ENCODE measurements at regions not wholly inside any gene's neighbourhood (a gene's known extent, or its start where the extent isn't known, plus 50 kb on each side); places are given as distances from the start of the nearest gene placed in this dataset.
A peak's percentile ranks its signal among the peaks of the same experiment; 100 is the strongest.

DNA sequence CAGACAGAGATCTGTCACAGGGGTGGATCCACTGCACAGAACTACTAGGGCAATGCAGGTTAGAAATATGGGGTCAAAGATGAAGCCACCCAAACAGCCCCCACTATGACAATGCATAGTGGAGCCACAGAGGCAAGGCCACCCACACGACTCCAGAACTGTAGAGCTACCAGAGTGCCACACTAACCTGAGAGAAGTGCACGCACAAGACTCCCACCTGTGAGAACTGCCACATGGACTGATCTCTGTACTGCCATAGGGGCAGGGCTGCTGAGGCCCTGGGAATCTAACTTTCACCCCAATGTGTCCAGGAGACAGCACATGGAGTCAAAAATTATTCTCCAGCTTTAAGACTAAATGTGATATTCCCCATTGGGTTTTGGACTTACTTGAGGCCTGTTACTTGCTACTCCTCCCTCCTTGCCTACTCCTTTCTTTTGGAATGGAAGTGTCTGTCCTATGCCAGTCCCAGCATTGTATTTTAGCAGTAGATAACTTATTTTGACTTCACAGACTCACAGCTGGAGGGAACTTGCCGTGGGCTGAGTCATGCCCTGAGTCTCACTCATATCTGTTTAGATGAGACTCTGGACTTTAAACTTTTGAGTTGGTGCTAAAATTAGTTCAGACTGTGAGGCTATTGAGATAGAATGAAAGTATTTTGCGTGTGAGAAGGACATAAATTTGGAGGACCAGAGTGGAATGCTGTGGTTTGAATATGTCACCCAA, 853.3 kb downstream of the MAT2B start:
- ChIA-PET RAD21 (ENCODE audit: unreplicated experiment) (interaction anchor here (0.9 to 6.7 kb wide), 9 partner anchors 11 to 342 kb away, joined by 3 to 99 read pairs (median 5); no protein-coding TSS in a partner anchor), POLR2A (interaction anchor here (0.8 to 3.7 kb wide), 9 partner anchors 9 to 58 kb away, joined by 3 to 19 read pairs (median 7); no protein-coding TSS in a partner anchor), SMC1A (ENCODE audit: uncharacterized antibody, unreplicated experiment) (interaction anchor here (0.6 to 6.7 kb wide), 20 partner anchors 9 to 383 kb away, joined by 3 to 128 read pairs (median 4); no protein-coding TSS in a partner anchor), CTCF (interaction anchor here (0.7 to 1.4 kb wide), 6 partner anchors 10 to 116 kb away, joined by 3 read pairs; no protein-coding TSS in a partner anchor)
- no peak overlapping the region for H3K4me3 ChIP-seq
- no peak for FAIRE-seq
- intact Hi-C loops (cut with micrococcal nuclease; ENCODE audit: unreplicated experiment), result no loop called here
- H4K20me1 ChIP-seq (ENCODE audit: control insufficient read depth, insufficient read depth), result no peaks in the 10 kb centered on the region
- H3K27ac ChIP-seq (ENCODE audit: control insufficient read depth, insufficient read depth), result no peak overlapping the region
- H3K36me3 ChIP-seq (ENCODE audit: control insufficient read depth in 2 of 2, insufficient read depth in 2 of 2, low read length in 1 of 2), result no peaks in the 10 kb centered on the region
- H3K4me2 ChIP-seq (ENCODE audit: control insufficient read depth, insufficient read depth), result no peak overlapping the region
- 15% methylated on average over 4 of the region's 4 CpGs for WGBS (ENCODE audit: insufficient coverage, insufficient replicate concordance, low lambda C conversion rate, missing lambda C conversion rate)
- in situ Hi-C loops (cut with MboI), result no loop called here
- no peak overlapping the region for H3K9ac ChIP-seq (ENCODE audit: control insufficient read depth, insufficient read depth, low read length)
- ATAC-seq, result peak; percentile 63
- H3K4me1 ChIP-seq (ENCODE audit: control insufficient read depth, insufficient read depth, low read length), result no peaks in the 10 kb centered on the region
- TF ChIP-seq IKZF1 (conservative IDR thresholded peaks at IDR 0.05) (peak; percentile 83), ATF7 (IDR thresholded peaks at IDR 0.05; ENCODE audit: low read depth) (0 out of 2 replicates have a peak, but pooled peaks have one; percentile 15), RCOR1 (conservative IDR thresholded peaks at IDR 0.05; ENCODE audit: low read depth, low read length) (no peak), BHLHE40 (IDR thresholded peaks at IDR 0.05; ENCODE audit: borderline replicate concordance in 1 of 2, low read depth in 2 of 2, low read length in 1 of 2) (0 out of 4 replicates have a peak, but pooled peaks of 1 of the 2 experiments have one; percentile 4), MEF2A (IDR thresholded peaks at IDR 0.05; ENCODE audit: insufficient read depth, low read depth, low read length) (peak; percentile 19; the same call in 1 of the 2 replicates), KDM1A (IDR thresholded peaks at IDR 0.05; ENCODE audit: borderline replicate concordance) (no peak), IKZF2 (IDR thresholded peaks at IDR 0.05) (peak; percentile 46 to 69; a peak in 2 of 4 replicates), POLR2A (IDR thresholded peaks at IDR 0.05; ENCODE audit: low read depth, low read length) (no peak), MTA2 (IDR thresholded peaks at IDR 0.05; ENCODE audit: low read depth) (peak; percentile 61), BRCA1 (IDR thresholded peaks at IDR 0.05; ENCODE audit: low read depth, low read length) (no peak), MEF2B (IDR thresholded peaks at IDR 0.05; ENCODE audit: partially characterized antibody, poor library complexity, severe bottlenecking) (peak; percentile 55)
- TF ChIP-seq, protein P1, sequence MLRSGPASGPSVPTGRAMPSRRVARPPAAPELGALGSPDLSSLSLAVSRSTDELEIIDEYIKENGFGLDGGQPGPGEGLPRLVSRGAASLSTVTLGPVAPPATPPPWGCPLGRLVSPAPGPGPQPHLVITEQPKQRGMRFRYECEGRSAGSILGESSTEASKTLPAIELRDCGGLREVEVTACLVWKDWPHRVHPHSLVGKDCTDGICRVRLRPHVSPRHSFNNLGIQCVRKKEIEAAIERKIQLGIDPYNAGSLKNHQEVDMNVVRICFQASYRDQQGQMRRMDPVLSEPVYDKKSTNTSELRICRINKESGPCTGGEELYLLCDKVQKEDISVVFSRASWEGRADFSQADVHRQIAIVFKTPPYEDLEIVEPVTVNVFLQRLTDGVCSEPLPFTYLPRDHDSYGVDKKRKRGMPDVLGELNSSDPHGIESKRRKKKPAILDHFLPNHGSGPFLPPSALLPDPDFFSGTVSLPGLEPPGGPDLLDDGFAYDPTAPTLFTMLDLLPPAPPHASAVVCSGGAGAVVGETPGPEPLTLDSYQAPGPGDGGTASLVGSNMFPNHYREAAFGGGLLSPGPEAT (IDR thresholded peaks at IDR 0.05; ENCODE audit: low read depth), result peak; percentile 45; the same call in 1 of the 2 replicates
- TF ChIP-seq, protein P2, sequence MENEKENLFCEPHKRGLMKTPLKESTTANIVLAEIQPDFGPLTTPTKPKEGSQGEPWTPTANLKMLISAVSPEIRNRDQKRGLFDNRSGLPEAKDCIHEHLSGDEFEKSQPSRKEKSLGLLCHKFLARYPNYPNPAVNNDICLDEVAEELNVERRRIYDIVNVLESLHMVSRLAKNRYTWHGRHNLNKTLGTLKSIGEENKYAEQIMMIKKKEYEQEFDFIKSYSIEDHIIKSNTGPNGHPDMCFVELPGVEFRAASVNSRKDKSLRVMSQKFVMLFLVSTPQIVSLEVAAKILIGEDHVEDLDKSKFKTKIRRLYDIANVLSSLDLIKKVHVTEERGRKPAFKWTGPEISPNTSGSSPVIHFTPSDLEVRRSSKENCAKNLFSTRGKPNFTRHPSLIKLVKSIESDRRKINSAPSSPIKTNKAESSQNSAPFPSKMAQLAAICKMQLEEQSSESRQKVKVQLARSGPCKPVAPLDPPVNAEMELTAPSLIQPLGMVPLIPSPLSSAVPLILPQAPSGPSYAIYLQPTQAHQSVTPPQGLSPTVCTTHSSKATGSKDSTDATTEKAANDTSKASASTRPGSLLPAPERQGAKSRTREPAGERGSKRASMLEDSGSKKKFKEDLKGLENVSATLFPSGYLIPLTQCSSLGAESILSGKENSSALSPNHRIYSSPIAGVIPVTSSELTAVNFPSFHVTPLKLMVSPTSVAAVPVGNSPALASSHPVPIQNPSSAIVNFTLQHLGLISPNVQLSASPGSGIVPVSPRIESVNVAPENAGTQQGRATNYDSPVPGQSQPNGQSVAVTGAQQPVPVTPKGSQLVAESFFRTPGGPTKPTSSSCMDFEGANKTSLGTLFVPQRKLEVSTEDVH (IDR thresholded peaks at IDR 0.05; ENCODE audit: low read depth, partially characterized antibody), result no peak
- TF ChIP-seq, protein P3, sequence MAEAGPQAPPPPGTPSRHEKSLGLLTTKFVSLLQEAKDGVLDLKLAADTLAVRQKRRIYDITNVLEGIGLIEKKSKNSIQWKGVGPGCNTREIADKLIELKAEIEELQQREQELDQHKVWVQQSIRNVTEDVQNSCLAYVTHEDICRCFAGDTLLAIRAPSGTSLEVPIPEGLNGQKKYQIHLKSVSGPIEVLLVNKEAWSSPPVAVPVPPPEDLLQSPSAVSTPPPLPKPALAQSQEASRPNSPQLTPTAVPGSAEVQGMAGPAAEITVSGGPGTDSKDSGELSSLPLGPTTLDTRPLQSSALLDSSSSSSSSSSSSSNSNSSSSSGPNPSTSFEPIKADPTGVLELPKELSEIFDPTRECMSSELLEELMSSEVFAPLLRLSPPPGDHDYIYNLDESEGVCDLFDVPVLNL (IDR thresholded peaks at IDR 0.05; ENCODE audit: low read depth, low read length), result no peak
- H3K79me2 ChIP-seq (ENCODE audit: control insufficient read depth, insufficient read depth, low read length), result no peaks in the 10 kb centered on the region
- no peak overlapping the region for H2AFZ ChIP-seq (ENCODE audit: control insufficient read depth, low read depth, low read length)
- no peaks in the 10 kb centered on the region for H3K27me3 ChIP-seq (replicated peaks in 1 of 2; ENCODE audit: control insufficient read depth in 2 of 2, insufficient read depth in 2 of 2, low read length in 1 of 2)
- BruUV-seq (replicated peaks), result no TSS peak
- no peak for DNase-seq (ENCODE audit: low read depth, low spot score)
- no peaks in the 10 kb centered on the region for H3K9me3 ChIP-seq (replicated peaks; ENCODE audit: control insufficient read depth, insufficient read depth, low read length)

Data from GM12878 (cell line).